ENCODE measurements at regions not wholly inside any gene's neighbourhood (a gene's known extent, or its start where the extent isn't known, plus 50 kb on each side); places are given as distances from the start of the nearest gene placed in this dataset.

DNA sequence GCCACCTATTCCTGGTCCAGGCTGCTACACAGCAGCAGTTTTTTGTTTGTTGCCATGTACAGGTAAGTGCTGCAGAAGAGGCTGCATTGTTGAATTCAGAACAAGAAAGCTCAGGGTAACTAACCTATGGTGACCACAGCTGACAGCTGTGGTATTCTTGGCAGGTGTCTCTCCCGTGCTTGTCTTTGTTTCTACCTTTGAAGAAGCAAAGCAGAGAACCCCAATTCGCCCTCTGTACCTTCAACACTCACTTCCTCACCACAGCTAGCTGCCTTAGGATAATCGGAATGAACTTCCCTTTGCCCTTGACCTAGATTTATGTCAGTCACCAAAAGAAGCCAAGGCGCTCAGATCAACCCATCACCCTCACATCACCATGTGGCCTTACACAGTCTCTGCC is 1703.3 kb upstream of the SLC10A2 start:
- POLR2A ChIA-PET: no interaction called here
- no peak for TF ChIP-seq KLF7 (tag by site-specific recombination; IDR thresholded peaks at IDR 0.05; ENCODE audit: borderline replicate concordance)
- no peak for TF ChIP-seq RBAK (tag by site-specific recombination; IDR thresholded peaks at IDR 0.05)
- TF ChIP-seq ZNF830 (tag by site-specific recombination; IDR thresholded peaks at IDR 0.05; ENCODE audit: low read depth): no peak
- no peak for TF ChIP-seq EGR2 (tag by site-specific recombination; IDR thresholded peaks at IDR 0.05; ENCODE audit: low read depth)
- no peak for TF ChIP-seq KLF10 (tag by site-specific recombination; IDR thresholded peaks at IDR 0.05)
- no peak overlapping the region for H3K4me3 ChIP-seq (ENCODE audit: low read depth, low read length)
- no peaks in the 10 kb centered on the region for H3K36me3 ChIP-seq (ENCODE audit: control insufficient read depth in 2 of 2, insufficient read depth in 1 of 2, low read length in 2 of 2)
- CTCF ChIA-PET: no interaction called here
- H3K9me3 ChIP-seq (ENCODE audit: control insufficient read depth, insufficient read depth, low read depth, low read length): no peaks in the 10 kb centered on the region
- H3K27ac ChIP-seq (ENCODE audit: extremely low read depth, low read depth, low read length): no peak overlapping the region
- no peaks in the 10 kb centered on the region for H3K4me1 ChIP-seq (ENCODE audit: control insufficient read depth, insufficient read depth, low read length)

DNA sequence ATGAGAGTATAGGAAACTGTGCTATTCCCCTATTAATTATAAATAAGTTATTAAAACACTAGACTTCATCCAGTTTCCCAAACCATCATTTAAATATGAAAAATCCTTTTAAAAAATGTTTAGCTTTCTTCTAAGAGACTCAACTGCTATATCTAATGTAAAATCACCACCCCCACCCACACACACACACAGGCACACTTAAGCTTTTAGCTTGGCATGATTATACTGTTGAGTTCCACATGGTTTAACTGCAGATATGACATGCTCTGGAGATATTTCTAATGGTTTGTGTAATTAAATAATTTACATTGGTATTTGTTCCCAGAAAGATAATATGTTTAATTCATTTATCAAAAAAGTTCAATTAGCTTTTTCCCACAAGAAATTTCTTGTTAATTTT is 1700.1 kb upstream of the SLC10A2 start:
- Histone ChIP-seq H3K9me3 (ENCODE audit: control insufficient read depth, insufficient read depth, low read depth, low read length) (no peaks in the 10 kb centered on the region), H3K4me1 (ENCODE audit: control insufficient read depth, insufficient read depth, low read length) (no peaks in the 10 kb centered on the region), H3K36me3 (ENCODE audit: control insufficient read depth in 2 of 2, insufficient read depth in 1 of 2, low read length in 2 of 2) (no peaks in the 10 kb centered on the region), H3K27ac (ENCODE audit: extremely low read depth, low read depth, low read length) (no peak overlapping the region), H3K4me3 (ENCODE audit: low read depth, low read length) (no peak overlapping the region)
- POLR2A ChIA-PET: no interaction called here
- CTCF ChIA-PET: no interaction called here
- TF ChIP-seq ZNF585B (tag by site-specific recombination; IDR thresholded peaks at IDR 0.05) (no peak), KLF8 (tag by site-specific recombination; IDR thresholded peaks at IDR 0.05) (no peak)

DNA sequence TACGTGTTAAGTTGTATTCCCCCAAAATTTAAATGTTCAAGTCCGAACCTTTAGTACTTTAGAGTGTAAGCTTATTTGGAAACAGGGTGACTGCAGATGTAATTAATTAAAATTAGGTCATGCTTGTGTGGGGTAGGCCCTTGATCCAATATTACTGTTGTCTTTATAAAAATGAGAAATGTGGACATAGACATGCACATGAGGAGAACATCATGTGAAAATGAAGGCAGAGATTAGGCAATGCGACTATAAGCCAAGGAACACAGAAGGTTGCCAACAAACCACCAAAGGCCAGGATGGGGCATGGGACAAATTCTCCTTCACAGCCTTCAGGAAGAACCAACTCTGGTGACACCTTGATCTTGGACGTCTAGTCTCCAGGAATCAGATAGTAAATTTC is 1698.4 kb upstream of the SLC10A2 start:
- POLR2A ChIA-PET: no interaction called here

GRCh38 chr13:104759069-104759468 is 1692.9 kb upstream of the SLC10A2 start:
- no peaks in the 10 kb centered on the region for H3K36me3 ChIP-seq (ENCODE audit: control insufficient read depth in 2 of 2, insufficient read depth in 1 of 2, low read length in 2 of 2)
- H3K27ac ChIP-seq (ENCODE audit: extremely low read depth, low read depth, low read length): no peak overlapping the region
- H3K9me3 ChIP-seq (ENCODE audit: control insufficient read depth, insufficient read depth, low read depth, low read length): no peaks in the 10 kb centered on the region
- ChIA-PET POLR2A (no interaction called here), CTCF (no interaction called here)
- no peaks in the 10 kb centered on the region for H3K4me1 ChIP-seq (ENCODE audit: control insufficient read depth, insufficient read depth, low read length)
- TF ChIP-seq ZNF670 (tag by site-specific recombination; IDR thresholded peaks at IDR 0.05; ENCODE audit: low read depth): no peak
- TF ChIP-seq SCRT2 (tag by site-specific recombination; IDR thresholded peaks at IDR 0.05): 0 out of 2 replicates have a peak, but pooled peaks have one; percentile 21
- no peak overlapping the region for H3K4me3 ChIP-seq (ENCODE audit: low read depth, low read length)

More for the DNA sequence above, 1698.4 kb upstream of the SLC10A2 start:
- no peaks in the 10 kb centered on the region for H3K9me3 ChIP-seq (ENCODE audit: control insufficient read depth, insufficient read depth, low read depth, low read length)
- no peaks in the 10 kb centered on the region for H3K36me3 ChIP-seq (ENCODE audit: control insufficient read depth in 2 of 2, insufficient read depth in 1 of 2, low read length in 2 of 2)
- no peaks in the 10 kb centered on the region for H3K4me1 ChIP-seq (ENCODE audit: control insufficient read depth, insufficient read depth, low read length)
- CTCF ChIA-PET: no interaction called here
- no peak overlapping the region for H3K4me3 ChIP-seq (ENCODE audit: low read depth, low read length)
- no peak overlapping the region for H3K27ac ChIP-seq (ENCODE audit: extremely low read depth, low read depth, low read length)
- no peak for TF ChIP-seq ZNF214 (tag by site-specific recombination; IDR thresholded peaks at IDR 0.05; ENCODE audit: borderline replicate concordance)
- no peak for TF ChIP-seq ZNF639 (tag by site-specific recombination; IDR thresholded peaks at IDR 0.05)
- no peak for TF ChIP-seq REPIN1 (tag by site-specific recombination; IDR thresholded peaks at IDR 0.05; ENCODE audit: low read depth)
- no peak for TF ChIP-seq BCL11A (tag by site-specific recombination; IDR thresholded peaks at IDR 0.05; ENCODE audit: low read depth)
- TF ChIP-seq ZEB2 (tag by site-specific recombination; IDR thresholded peaks at IDR 0.05): no peak
- TF ChIP-seq, protein P1, sequence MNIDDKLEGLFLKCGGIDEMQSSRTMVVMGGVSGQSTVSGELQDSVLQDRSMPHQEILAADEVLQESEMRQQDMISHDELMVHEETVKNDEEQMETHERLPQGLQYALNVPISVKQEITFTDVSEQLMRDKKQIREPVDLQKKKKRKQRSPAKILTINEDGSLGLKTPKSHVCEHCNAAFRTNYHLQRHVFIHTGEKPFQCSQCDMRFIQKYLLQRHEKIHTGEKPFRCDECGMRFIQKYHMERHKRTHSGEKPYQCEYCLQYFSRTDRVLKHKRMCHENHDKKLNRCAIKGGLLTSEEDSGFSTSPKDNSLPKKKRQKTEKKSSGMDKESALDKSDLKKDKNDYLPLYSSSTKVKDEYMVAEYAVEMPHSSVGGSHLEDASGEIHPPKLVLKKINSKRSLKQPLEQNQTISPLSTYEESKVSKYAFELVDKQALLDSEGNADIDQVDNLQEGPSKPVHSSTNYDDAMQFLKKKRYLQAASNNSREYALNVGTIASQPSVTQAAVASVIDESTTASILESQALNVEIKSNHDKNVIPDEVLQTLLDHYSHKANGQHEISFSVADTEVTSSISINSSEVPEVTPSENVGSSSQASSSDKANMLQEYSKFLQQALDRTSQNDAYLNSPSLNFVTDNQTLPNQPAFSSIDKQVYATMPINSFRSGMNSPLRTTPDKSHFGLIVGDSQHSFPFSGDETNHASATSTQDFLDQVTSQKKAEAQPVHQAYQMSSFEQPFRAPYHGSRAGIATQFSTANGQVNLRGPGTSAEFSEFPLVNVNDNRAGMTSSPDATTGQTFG (tag by site-specific recombination; IDR thresholded peaks at IDR 0.05; ENCODE audit: borderline replicate concordance): no peak
- TF ChIP-seq ZBTB8A (tag by site-specific recombination; IDR thresholded peaks at IDR 0.05): no peak
- no peak for TF ChIP-seq ZBTB48 (tag by site-specific recombination; IDR thresholded peaks at IDR 0.05)
- no peak for TF ChIP-seq ZFP3 (tag by site-specific recombination; IDR thresholded peaks at IDR 0.05; ENCODE audit: low read depth)
- no peak for TF ChIP-seq ZNF24 (tag by site-specific recombination; IDR thresholded peaks at IDR 0.05)
